ENCODE measurements at regions not wholly inside any gene's neighbourhood (a gene's known extent, or its start where the extent isn't known, plus 50 kb on each side); places are given as distances from the start of the nearest gene placed in this dataset.
"Not testable (repeated sequence)": the region's sequence is repeated elsewhere in the genome, so short reads cannot be mapped to it uniquely, and the experiment has no call there.

- not testable (repeated sequence) for DNase-seq (ENCODE audit: low read depth in 2 of 2)
Observed at GRCh38 chr12:88714263-88714882, 134.1 kb upstream of the KITLG start.

- DNase-seq (ENCODE audit: low read depth in 2 of 2): no peak
Observed at GRCh38 chr12:88707800-88708199, 127.5 kb upstream of the KITLG start.

- no peak for DNase-seq (ENCODE audit: low read depth in 2 of 2)
Observed at GRCh38 chr12:88706286-88706685, 126.0 kb upstream of the KITLG start.

- no peak for DNase-seq (ENCODE audit: low read depth in 2 of 2)
Observed at GRCh38 chr12:88703790-88704189, 123.5 kb upstream of the KITLG start.

GRCh38 chr12:88698471-88698870 lies 118.2 kb upstream of the KITLG start:
- DNase-seq (ENCODE audit: low read depth in 2 of 2): no peak

- DNase-seq (ENCODE audit: low read depth in 2 of 2): no peak
Observed at GRCh38 chr12:88693837-88694445, 113.7 kb upstream of the KITLG start.

- DNase-seq (ENCODE audit: low read depth in 2 of 2): no peak
Observed at GRCh38 chr12:88691811-88692210, 111.5 kb upstream of the KITLG start.

GRCh38 chr12:88684610-88685009 lies 104.3 kb upstream of the KITLG start:
- DNase-seq (ENCODE audit: low read depth in 2 of 2): no peak

- no peak for DNase-seq (ENCODE audit: low read depth in 2 of 2)
Observed at GRCh38 chr12:88684170-88684569, 103.9 kb upstream of the KITLG start.

GRCh38 chr12:88683628-88684027 lies 103.4 kb upstream of the KITLG start:
- no peak for DNase-seq (ENCODE audit: low read depth in 2 of 2)

GRCh38 chr12:88681271-88681670 lies 101.0 kb upstream of the KITLG start:
- DNase-seq (ENCODE audit: low read depth in 2 of 2): no peak

- DNase-seq (ENCODE audit: low read depth in 2 of 2): no peak
Observed at GRCh38 chr12:88677464-88677863, 97.2 kb upstream of the KITLG start.

GRCh38 chr12:88667615-88668014 lies 87.3 kb upstream of the KITLG start:
- not testable (repeated sequence) for DNase-seq (ENCODE audit: low read depth in 2 of 2)

- no peak for DNase-seq (ENCODE audit: low read depth in 2 of 2)
Observed at GRCh38 chr12:88665071-88665470, 84.8 kb upstream of the KITLG start.

GRCh38 chr12:88662961-88663360 lies 82.7 kb upstream of the KITLG start:
- DNase-seq (ENCODE audit: low read depth in 2 of 2): no peak

GRCh38 chr12:88662093-88662492 lies 81.8 kb upstream of the KITLG start:
- DNase-seq (ENCODE audit: low read depth in 2 of 2): no peak

- DNase-seq (ENCODE audit: low read depth in 2 of 2): no peak
Observed at GRCh38 chr12:88658009-88658408, 77.7 kb upstream of the KITLG start.

GRCh38 chr12:88650715-88651114 lies 70.4 kb upstream of the KITLG start:
- DNase-seq (ENCODE audit: low read depth in 2 of 2): no peak

GRCh38 chr12:88648625-88649024 lies 68.4 kb upstream of the KITLG start:
- no peak for DNase-seq (ENCODE audit: low read depth in 2 of 2)

- no peak for DNase-seq (ENCODE audit: low read depth in 2 of 2)
Observed at GRCh38 chr12:88646824-88647223, 66.6 kb upstream of the KITLG start.

- DNase-seq (ENCODE audit: low read depth in 2 of 2): no peak
Observed at GRCh38 chr12:88645816-88646215, 65.5 kb upstream of the KITLG start.

- no peak for DNase-seq (ENCODE audit: low read depth in 2 of 2)
Observed at GRCh38 chr12:88644946-88645702, 64.9 kb upstream of the KITLG start.

GRCh38 chr12:88643685-88644084 lies 63.4 kb upstream of the KITLG start:
- no peak for DNase-seq (ENCODE audit: low read depth in 2 of 2)
